ENCODE measurements at regions not wholly inside any gene's neighbourhood (a gene's known extent, or its start where the extent isn't known, plus 50 kb on each side); places are given as distances from the start of the nearest gene placed in this dataset.

DNA sequence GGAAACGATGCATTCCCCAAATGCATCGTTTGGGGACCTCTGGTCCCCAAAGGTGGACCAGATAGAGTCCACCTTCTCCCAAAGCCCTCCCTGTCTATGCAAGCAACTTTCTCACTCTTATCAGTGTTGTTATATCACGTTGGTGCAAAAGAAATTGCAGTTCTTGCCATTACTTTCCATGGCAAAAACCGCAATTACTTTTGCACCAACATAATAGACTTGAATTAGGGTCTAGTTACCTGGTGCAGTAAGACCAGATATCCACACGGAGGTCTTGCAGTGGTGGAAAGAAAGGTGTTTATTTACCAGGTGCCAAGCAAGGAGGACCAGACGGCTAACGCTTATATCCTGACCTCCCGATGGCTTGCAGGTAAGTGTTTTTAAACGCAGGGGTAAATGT lies 129.0 kb downstream of the MIAT start:
- Histone ChIP-seq H3K9me3 (no peaks in the 10 kb centered on the region), H3K4me1 (no peaks in the 10 kb centered on the region), H3K4me3 (no peak overlapping the region), H3K27me3 (no peaks in the 10 kb centered on the region), H3K27ac (no peak overlapping the region), H3K36me3 (peaks cover 0 to 15% (median 0%) of the 10 kb centered on the region in 3 donors)
- TF ChIP-seq, protein P1, sequence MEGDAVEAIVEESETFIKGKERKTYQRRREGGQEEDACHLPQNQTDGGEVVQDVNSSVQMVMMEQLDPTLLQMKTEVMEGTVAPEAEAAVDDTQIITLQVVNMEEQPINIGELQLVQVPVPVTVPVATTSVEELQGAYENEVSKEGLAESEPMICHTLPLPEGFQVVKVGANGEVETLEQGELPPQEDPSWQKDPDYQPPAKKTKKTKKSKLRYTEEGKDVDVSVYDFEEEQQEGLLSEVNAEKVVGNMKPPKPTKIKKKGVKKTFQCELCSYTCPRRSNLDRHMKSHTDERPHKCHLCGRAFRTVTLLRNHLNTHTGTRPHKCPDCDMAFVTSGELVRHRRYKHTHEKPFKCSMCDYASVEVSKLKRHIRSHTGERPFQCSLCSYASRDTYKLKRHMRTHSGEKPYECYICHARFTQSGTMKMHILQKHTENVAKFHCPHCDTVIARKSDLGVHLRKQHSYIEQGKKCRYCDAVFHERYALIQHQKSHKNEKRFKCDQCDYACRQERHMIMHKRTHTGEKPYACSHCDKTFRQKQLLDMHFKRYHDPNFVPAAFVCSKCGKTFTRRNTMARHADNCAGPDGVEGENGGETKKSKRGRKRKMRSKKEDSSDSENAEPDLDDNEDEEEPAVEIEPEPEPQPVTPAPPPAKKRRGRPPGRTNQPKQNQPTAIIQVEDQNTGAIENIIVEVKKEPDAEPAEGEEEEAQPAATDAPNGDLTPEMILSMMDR (IDR thresholded peaks at IDR 0.05) = no peak
- no peak for TF ChIP-seq POLR2A (IDR thresholded peaks at IDR 0.05)
- no peak for DNase-seq

GRCh38 chr22:26789951-26790350 lies 132.6 kb downstream of the MIAT start:
- no peaks in the 10 kb centered on the region for H3K9me3 ChIP-seq
- TF ChIP-seq POLR2A (IDR thresholded peaks at IDR 0.05) = no peak
- TF ChIP-seq, protein P1 (IDR thresholded peaks at IDR 0.05) = no peak
- no peak for DNase-seq

GRCh38 chr22:26792522-26792921 lies 135.1 kb downstream of the MIAT start:
- Histone ChIP-seq H3K4me1 (no peaks in the 10 kb centered on the region), H3K9me3 (no peaks in the 10 kb centered on the region), H3K27ac (no peak overlapping the region), H3K4me3 (no peak overlapping the region), H3K27me3 (no peaks in the 10 kb centered on the region), H3K36me3 (peaks cover 0 to 5% (median 0%) of the 10 kb centered on the region in 3 donors)
- no peak for TF ChIP-seq POLR2A (IDR thresholded peaks at IDR 0.05)
- TF ChIP-seq, protein P1 (IDR thresholded peaks at IDR 0.05) = no peak
- no peak for DNase-seq

More at GRCh38 chr22:26789951-26790350, 132.6 kb downstream of the MIAT start:
- Histone ChIP-seq H3K36me3 (peaks cover 0 to 5% (median 0%) of the 10 kb centered on the region in 3 donors), H3K4me3 (no peak overlapping the region), H3K27ac (no peak overlapping the region), H3K27me3 (no peaks in the 10 kb centered on the region), H3K4me1 (no peaks in the 10 kb centered on the region)

GRCh38 chr22:26796785-26797184 lies 139.4 kb downstream of the MIAT start:
- H3K36me3 ChIP-seq = no peaks in the 10 kb centered on the region
- no peaks in the 10 kb centered on the region for H3K27me3 ChIP-seq
- H3K4me1 ChIP-seq = no peaks in the 10 kb centered on the region
- no peaks in the 10 kb centered on the region for H3K9me3 ChIP-seq
- no peak for DNase-seq
- no peak for TF ChIP-seq POLR2A (IDR thresholded peaks at IDR 0.05)
- TF ChIP-seq, protein P1 (IDR thresholded peaks at IDR 0.05) = no peak
- H3K4me3 ChIP-seq = no peak overlapping the region
- no peak overlapping the region for H3K27ac ChIP-seq

DNA sequence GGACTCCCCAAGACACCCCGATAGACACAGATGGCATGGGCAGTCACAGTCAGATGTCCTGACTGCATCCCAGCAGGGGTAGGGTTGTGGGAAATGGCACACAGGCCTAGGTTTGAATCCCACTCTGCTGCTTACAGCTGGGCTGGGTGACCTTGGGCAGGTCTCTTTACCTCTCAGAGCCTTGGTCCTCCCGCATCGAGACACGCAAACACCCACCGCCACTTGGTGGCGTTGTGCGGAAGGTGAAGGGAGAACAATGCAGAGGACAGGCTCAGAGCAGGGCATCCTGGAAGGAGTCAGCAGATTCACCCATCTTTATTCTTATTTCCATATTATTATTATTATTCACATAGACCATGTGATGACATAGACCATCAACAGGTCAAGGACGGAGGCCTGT lies 140.5 kb downstream of the MIAT start:
- TF ChIP-seq, protein P1 (IDR thresholded peaks at IDR 0.05) = no peak
- no peak for TF ChIP-seq POLR2A (IDR thresholded peaks at IDR 0.05)

More for the DNA sequence above, 140.5 kb downstream of the MIAT start:
- H3K9me3 ChIP-seq = no peaks in the 10 kb centered on the region
- no peak overlapping the region for H3K27ac ChIP-seq
- H3K4me3 ChIP-seq = no peak overlapping the region
- no peak for DNase-seq
- no peaks in the 10 kb centered on the region for H3K27me3 ChIP-seq
- H3K4me1 ChIP-seq = no peaks in the 10 kb centered on the region
- H3K36me3 ChIP-seq = no peaks in the 10 kb centered on the region

Measured in Peyer's patch (tissue), 4 donors.